ENCODE measurements at regions not wholly inside any gene's neighbourhood (a gene's known extent, or its start where the extent isn't known, plus 50 kb on each side); places are given as distances from the start of the nearest gene placed in this dataset.
"Not testable (repeated sequence)": the region's sequence is repeated elsewhere in the genome, so short reads cannot be mapped to it uniquely, and the experiment has no call there.

DNA sequence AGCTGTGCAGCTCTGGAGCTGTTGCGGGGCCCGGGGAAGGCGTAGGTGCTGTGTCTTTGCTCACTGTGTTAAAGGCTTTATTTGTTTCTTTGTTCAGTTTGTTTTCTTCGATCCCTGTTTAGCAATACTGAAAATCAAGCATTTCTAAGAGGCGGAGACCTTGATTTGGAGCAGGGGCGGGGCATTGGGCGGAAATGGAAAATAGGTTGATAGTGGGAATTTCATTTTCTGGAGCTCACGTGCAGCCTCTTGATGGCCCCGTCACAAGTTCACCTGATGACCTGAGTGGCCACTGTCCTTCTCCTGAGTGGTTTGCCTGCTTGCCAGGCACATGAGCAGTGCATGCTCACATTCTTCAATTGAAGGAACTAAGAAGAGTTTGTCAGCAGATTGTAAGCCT lies 93.2 kb downstream of the POTEG start:
- CTCF ChIA-PET (ENCODE audit: partially characterized antibody); H4K91ac ChIP-seq (replicated peaks; ENCODE audit: insufficient read length, low read length); H2BK120ac ChIP-seq (replicated peaks; ENCODE audit: low read depth, low read length); FAIRE-seq; H2BK12ac ChIP-seq (ENCODE audit: low read depth, low read length); H4K5ac ChIP-seq (ENCODE audit: insufficient read length, low read depth, low read length); H3K23me2 ChIP-seq (ENCODE audit: low read depth, low read length); H3K4me1 ChIP-seq (replicated peaks in 1 of 4; ENCODE audit: control insufficient read depth in 3 of 4, insufficient read depth in 4 of 4, low read length in 3 of 4); H3K4ac ChIP-seq (replicated peaks; ENCODE audit: insufficient read length, low read depth, low read length); H4K8ac ChIP-seq (ENCODE audit: extremely low read depth, insufficient read depth, low read length); H2BK20ac ChIP-seq (ENCODE audit: low read length); H3K9me3 ChIP-seq (ENCODE audit: insufficient read depth in 2 of 2, low read depth in 1 of 2, low read length in 1 of 2); H3K36me3 ChIP-seq (ENCODE audit: control insufficient read depth in 2 of 4, insufficient read depth in 4 of 4, low read length in 3 of 4); H3K79me2 ChIP-seq (ENCODE audit: control insufficient read depth in 1 of 2, insufficient read depth in 2 of 2, low read length in 2 of 2); H3K14ac ChIP-seq (ENCODE audit: insufficient read length); H3K4me3 ChIP-seq (ENCODE audit: extremely low read depth in 1 of 4, insufficient read depth in 2 of 4, low read depth in 3 of 4, low read length in 4 of 4); H3K4me2 ChIP-seq (ENCODE audit: insufficient read depth in 1 of 2, low read depth in 2 of 2, low read length in 2 of 2); H2BK5ac ChIP-seq (ENCODE audit: low read depth, low read length); DNase-seq (ENCODE audit: low read depth in 1 of 2, low spot score in 2 of 2); H3K56ac ChIP-seq (replicated peaks; ENCODE audit: insufficient read length, low read depth, low read length); H3K9ac ChIP-seq (replicated peaks in 1 of 4; ENCODE audit: extremely low read depth in 1 of 4, low read depth in 3 of 4, low read length in 3 of 4); H3K79me1 ChIP-seq (ENCODE audit: low read depth, low read length); POLR2A ChIA-PET (ENCODE audit: partially characterized antibody); H3K27me3 ChIP-seq (replicated peaks in 1 of 4; ENCODE audit: control insufficient read depth in 3 of 4, extremely low read depth in 1 of 4, insufficient read depth in 3 of 4, low read length in 3 of 4); H3K23ac ChIP-seq (ENCODE audit: insufficient read length); H3K27ac ChIP-seq (ENCODE audit: low read depth, low read length); H2AFZ ChIP-seq (ENCODE audit: low read length); H4K20me1 ChIP-seq (replicated peaks in 1 of 2; ENCODE audit: control insufficient read depth in 1 of 2, insufficient read depth in 2 of 2, low read length in 2 of 2); H2BK15ac ChIP-seq (ENCODE audit: low read length); H2AK5ac ChIP-seq (ENCODE audit: low read depth, low read length); H3K18ac ChIP-seq (ENCODE audit: extremely low read depth, low read length): not testable (repeated sequence)
- WGBS, 2 experiments (ENCODE audit: extremely low coverage in 1 of 2, insufficient coverage in 1 of 2, insufficient read length in 1 of 2, insufficient replicate concordance in 2 of 2, low coverage in 1 of 2, low lambda C conversion rate in 2 of 2, missing lambda C conversion rate in 1 of 2) = no CpG with 5 or more reads among the region's 9 CpGs

DNA sequence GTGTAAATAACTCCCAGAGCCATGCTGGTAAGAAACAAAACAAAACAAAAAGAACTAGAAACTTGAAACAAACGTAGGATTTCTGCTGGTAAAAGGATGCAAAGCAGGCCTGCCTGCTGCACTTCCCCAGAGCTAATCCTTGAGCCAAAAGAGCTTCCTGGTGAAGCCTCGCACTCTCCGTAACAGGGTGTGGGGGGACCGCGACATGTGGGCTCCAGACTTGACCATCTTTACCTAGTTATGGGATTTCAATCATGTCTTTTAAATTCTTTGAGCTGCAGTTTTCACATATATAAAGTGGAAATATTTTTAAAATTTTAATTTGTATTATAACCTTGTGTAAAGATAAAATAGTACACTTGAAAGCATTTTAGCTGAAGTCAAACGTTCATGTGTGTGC lies 92.5 kb downstream of the POTEG start:
- FAIRE-seq; H3K27me3 ChIP-seq (replicated peaks in 1 of 4; ENCODE audit: control insufficient read depth in 3 of 4, extremely low read depth in 1 of 4, insufficient read depth in 3 of 4, low read length in 3 of 4); H3K23ac ChIP-seq (ENCODE audit: insufficient read length); H3K18ac ChIP-seq (ENCODE audit: extremely low read depth, low read length); H3K9me3 ChIP-seq (ENCODE audit: insufficient read depth in 2 of 2, low read depth in 1 of 2, low read length in 1 of 2); CTCF ChIA-PET (ENCODE audit: partially characterized antibody); POLR2A ChIA-PET (ENCODE audit: partially characterized antibody); H2BK15ac ChIP-seq (ENCODE audit: low read length); H2BK20ac ChIP-seq (ENCODE audit: low read length); H3K9ac ChIP-seq (replicated peaks in 1 of 4; ENCODE audit: extremely low read depth in 1 of 4, low read depth in 3 of 4, low read length in 3 of 4); H3K4me2 ChIP-seq (ENCODE audit: insufficient read depth in 1 of 2, low read depth in 2 of 2, low read length in 2 of 2); H2AFZ ChIP-seq (ENCODE audit: low read length); H3K79me1 ChIP-seq (ENCODE audit: low read depth, low read length); H3K4me3 ChIP-seq (ENCODE audit: extremely low read depth in 1 of 4, insufficient read depth in 2 of 4, low read depth in 3 of 4, low read length in 4 of 4); H3K4ac ChIP-seq (replicated peaks; ENCODE audit: insufficient read length, low read depth, low read length); H4K20me1 ChIP-seq (replicated peaks in 1 of 2; ENCODE audit: control insufficient read depth in 1 of 2, insufficient read depth in 2 of 2, low read length in 2 of 2); H2BK5ac ChIP-seq (ENCODE audit: low read depth, low read length); H3K14ac ChIP-seq (ENCODE audit: insufficient read length); H3K27ac ChIP-seq (ENCODE audit: low read depth, low read length); H4K91ac ChIP-seq (replicated peaks; ENCODE audit: insufficient read length, low read length); H3K4me1 ChIP-seq (replicated peaks in 1 of 4; ENCODE audit: control insufficient read depth in 3 of 4, insufficient read depth in 4 of 4, low read length in 3 of 4); H4K8ac ChIP-seq (ENCODE audit: extremely low read depth, insufficient read depth, low read length); H2BK120ac ChIP-seq (replicated peaks; ENCODE audit: low read depth, low read length); H3K79me2 ChIP-seq (ENCODE audit: control insufficient read depth in 1 of 2, insufficient read depth in 2 of 2, low read length in 2 of 2); H2BK12ac ChIP-seq (ENCODE audit: low read depth, low read length); DNase-seq (ENCODE audit: low read depth in 1 of 2, low spot score in 2 of 2); H3K36me3 ChIP-seq (ENCODE audit: control insufficient read depth in 2 of 4, insufficient read depth in 4 of 4, low read length in 3 of 4); H4K5ac ChIP-seq (ENCODE audit: insufficient read length, low read depth, low read length); H3K23me2 ChIP-seq (ENCODE audit: low read depth, low read length); H3K56ac ChIP-seq (replicated peaks; ENCODE audit: insufficient read length, low read depth, low read length); H2AK5ac ChIP-seq (ENCODE audit: low read depth, low read length): not testable (repeated sequence)
- WGBS, 2 experiments (ENCODE audit: extremely low coverage in 1 of 2, insufficient coverage in 1 of 2, insufficient read length in 1 of 2, insufficient replicate concordance in 2 of 2, low coverage in 1 of 2, low lambda C conversion rate in 2 of 2, missing lambda C conversion rate in 1 of 2) = 100% methylated on average over 4 of the region's 6 CpGs; no CpG with 5 or more reads in 1 of the 2 experiments
